ENCODE measurements at regions not wholly inside any gene's neighbourhood (a gene's known extent, or its start where the extent isn't known, plus 50 kb on each side); places are given as distances from the start of the nearest gene placed in this dataset.

GRCh38 chr19:46944918-46945628 lies 74.6 kb upstream of the NPAS1 start:
- Histone ChIP-seq H3K4me1 (ENCODE audit: insufficient read depth) (peaks cover 27% of the 10 kb centered on the region), H3K27ac (peak overlapping the region; percentile 90), H3K79me2 (peaks cover 89% of the 10 kb centered on the region), H3K9me3 (ENCODE audit: low read depth) (no peaks in the 10 kb centered on the region), H4K20me1 (ENCODE audit: insufficient read depth, poor library complexity, severe bottlenecking) (peaks cover 21% of the 10 kb centered on the region), H3K36me3 (replicated peaks; ENCODE audit: insufficient read depth, low read depth) (no peaks in the 10 kb centered on the region), H3K27me3 (no peaks in the 10 kb centered on the region), H2AFZ (no peak overlapping the region), H3K9me2 (replicated peaks; ENCODE audit: insufficient read depth) (no peaks in the 10 kb centered on the region), H3K4me2 (peak overlapping the region; percentile 48), H3K4me3 (no peak overlapping the region)
- DNase-seq (ENCODE audit: low spot score): peak; percentile 78
- TF ChIP-seq EZH2 (IDR thresholded peaks at IDR 0.05; ENCODE audit: borderline replicate concordance): no peak
- TF ChIP-seq EZH2phosphoT487 (IDR thresholded peaks at IDR 0.05; ENCODE audit: low read depth, severe bottlenecking, unreplicated experiment): no peak
- TF ChIP-seq CTCF (IDR thresholded peaks at IDR 0.05; ENCODE audit: poor library complexity): no peak
- 30% methylated on average over 7 of the region's 7 CpGs for WGBS (ENCODE audit: low lambda C conversion rate, missing lambda C conversion rate)

GRCh38 chr19:46945694-46946489 lies 73.7 kb upstream of the NPAS1 start:
- 89% methylated on average over 8 of the region's 8 CpGs for WGBS (ENCODE audit: low lambda C conversion rate, missing lambda C conversion rate)
- peak overlapping the region; percentile 90 for H3K27ac ChIP-seq

GRCh38 chr19:46946611-46947238 lies 72.9 kb upstream of the NPAS1 start:
- peaks cover 21% of the 10 kb centered on the region for H4K20me1 ChIP-seq (ENCODE audit: insufficient read depth, poor library complexity, severe bottlenecking)
- TF ChIP-seq CTCF (IDR thresholded peaks at IDR 0.05; ENCODE audit: poor library complexity): no peak
- TF ChIP-seq EZH2phosphoT487 (IDR thresholded peaks at IDR 0.05; ENCODE audit: low read depth, severe bottlenecking, unreplicated experiment): no peak
- no peaks in the 10 kb centered on the region for H3K9me3 ChIP-seq (ENCODE audit: low read depth)
- H3K36me3 ChIP-seq (replicated peaks; ENCODE audit: insufficient read depth, low read depth): no peaks in the 10 kb centered on the region
- H3K9me2 ChIP-seq (replicated peaks; ENCODE audit: insufficient read depth): no peaks in the 10 kb centered on the region
- no peak for DNase-seq (ENCODE audit: low spot score)
- H3K4me3 ChIP-seq: no peak overlapping the region
- H3K4me1 ChIP-seq (ENCODE audit: insufficient read depth): peaks cover 34% of the 10 kb centered on the region
- peak overlapping the region; percentile 90 for H3K27ac ChIP-seq
- H3K79me2 ChIP-seq: peaks cover 78% of the 10 kb centered on the region
- H3K27me3 ChIP-seq: no peaks in the 10 kb centered on the region
- WGBS (ENCODE audit: low lambda C conversion rate, missing lambda C conversion rate): 90% methylated on average over 4 of the region's 4 CpGs
- H2AFZ ChIP-seq: no peak overlapping the region
- H3K4me2 ChIP-seq: no peak overlapping the region

More at GRCh38 chr19:46945694-46946489, 73.7 kb upstream of the NPAS1 start:
- no peak overlapping the region for H3K4me3 ChIP-seq
- H3K9me2 ChIP-seq (replicated peaks; ENCODE audit: insufficient read depth): no peaks in the 10 kb centered on the region
- H3K4me2 ChIP-seq: peak overlapping the region; percentile 48
- peaks cover 87% of the 10 kb centered on the region for H3K79me2 ChIP-seq
- TF ChIP-seq CTCF (IDR thresholded peaks at IDR 0.05; ENCODE audit: poor library complexity) (no peak), EZH2phosphoT487 (IDR thresholded peaks at IDR 0.05; ENCODE audit: low read depth, severe bottlenecking, unreplicated experiment) (no peak), EZH2 (IDR thresholded peaks at IDR 0.05; ENCODE audit: borderline replicate concordance) (no peak)
- H3K27me3 ChIP-seq: no peaks in the 10 kb centered on the region
- peaks cover 34% of the 10 kb centered on the region for H3K4me1 ChIP-seq (ENCODE audit: insufficient read depth)
- no peak for DNase-seq (ENCODE audit: low spot score)
- peaks cover 21% of the 10 kb centered on the region for H4K20me1 ChIP-seq (ENCODE audit: insufficient read depth, poor library complexity, severe bottlenecking)
- H3K9me3 ChIP-seq (ENCODE audit: low read depth): no peaks in the 10 kb centered on the region
- no peak overlapping the region for H2AFZ ChIP-seq
- H3K36me3 ChIP-seq (replicated peaks; ENCODE audit: insufficient read depth, low read depth): no peaks in the 10 kb centered on the region

All from hepatocyte (in vitro differentiated cells).